Hepatocyte (in vitro differentiated cells): ENCODE measurements at regions not wholly inside any gene's neighbourhood (a gene's known extent, or its start where the extent isn't known, plus 50 kb on each side); places are given as distances from the start of the nearest gene placed in this dataset.
"Not testable (repeated sequence)": the region's sequence is repeated elsewhere in the genome, so short reads cannot be mapped to it uniquely, and the experiment has no call there.

Experiments
- DNase-seq: peaks from one replicate; pipeline ENCODE4 v3.0.0-alpha.2; 2016; ENCODE audit warnings: low spot score
- H2AFZ ChIP-seq: fragments of 200-600 bp; sonication (generic); 2 replicates; pipeline ENCODE4 v1.6.0; 2016; ENCODE audit warnings: antibody characterized with exemption, mild to moderate bottlenecking
- H3K27ac ChIP-seq: fragments of 200-600 bp; sonication (generic); 2 replicates; pipeline ENCODE4 v1.5.1; 2016; ENCODE audit warnings: mild to moderate bottlenecking
- H3K27me3 ChIP-seq: fragments of 200-600 bp; sonication (generic); 2 replicates; pipeline ENCODE4 v1.6.1; 2016
- H3K36me3 ChIP-seq: fragments of 200-600 bp; sonication (generic); replicated peaks from 2 replicates; pipeline ENCODE4 v1.5.1; 2016; ENCODE audit warnings: low read depth; ENCODE audit not compliant: insufficient read depth
- H3K4me1 ChIP-seq: fragments of 200-600 bp; sonication (generic); 2 replicates; pipeline ENCODE4 v1.5.1; 2016; ENCODE audit warnings: mild to moderate bottlenecking, moderate library complexity; ENCODE audit not compliant: insufficient read depth
- H3K4me2 ChIP-seq: fragments of 200-600 bp; sonication (generic); 2 replicates; pipeline ENCODE4 v1.6.0; 2016
- H3K4me3 ChIP-seq: fragments of 200-600 bp; sonication (generic); 2 replicates; pipeline ENCODE4 v1.5.1; 2016; ENCODE audit warnings: mild to moderate bottlenecking
- H3K79me2 ChIP-seq: fragments of 200-600 bp; sonication (generic); 2 replicates; pipeline ENCODE4 v1.6.0; 2017; ENCODE audit warnings: mild to moderate bottlenecking
- H3K9me2 ChIP-seq: fragments of 200-600 bp; sonication (generic); replicated peaks from 2 replicates; pipeline ENCODE4 v1.6.0; 2017; ENCODE audit warnings: mild to moderate bottlenecking; ENCODE audit not compliant: insufficient read depth
- H3K9me3 ChIP-seq: fragments of 200-600 bp; sonication (generic); 2 replicates; pipeline ENCODE4 v1.5.1; 2016; ENCODE audit warnings: low read depth, mild to moderate bottlenecking
- H4K20me1 ChIP-seq: fragments of 200-600 bp; sonication (generic); 2 replicates; pipeline ENCODE4 v1.6.0; 2016; ENCODE audit warnings: mild to moderate bottlenecking; ENCODE audit not compliant: insufficient read depth, poor library complexity, severe bottlenecking
- WGBS: methylation state at CpG from one replicate; pipeline ENCODE4 v1.1.6; 2016; ENCODE audit warnings: low lambda C conversion rate; ENCODE audit errors: missing lambda C conversion rate; 5-methylcytosine and 5-hydroxymethylcytosine counted together

- H3K27me3 ChIP-seq, H3K4me3 ChIP-seq, H3K9me2 ChIP-seq, H3K79me2 ChIP-seq, H3K27ac ChIP-seq, H3K4me2 ChIP-seq, H3K9me3 ChIP-seq, H4K20me1 ChIP-seq, H2AFZ ChIP-seq, DNase-seq, H3K36me3 ChIP-seq, H3K4me1 ChIP-seq: not testable (repeated sequence)
- WGBS, result 86% methylated on average over 1 of the region's 5 CpGs
These were observed 168.9 kb downstream of the SPDYE17 start for GRCh38 chr7:76863150-76863773.

DNA sequence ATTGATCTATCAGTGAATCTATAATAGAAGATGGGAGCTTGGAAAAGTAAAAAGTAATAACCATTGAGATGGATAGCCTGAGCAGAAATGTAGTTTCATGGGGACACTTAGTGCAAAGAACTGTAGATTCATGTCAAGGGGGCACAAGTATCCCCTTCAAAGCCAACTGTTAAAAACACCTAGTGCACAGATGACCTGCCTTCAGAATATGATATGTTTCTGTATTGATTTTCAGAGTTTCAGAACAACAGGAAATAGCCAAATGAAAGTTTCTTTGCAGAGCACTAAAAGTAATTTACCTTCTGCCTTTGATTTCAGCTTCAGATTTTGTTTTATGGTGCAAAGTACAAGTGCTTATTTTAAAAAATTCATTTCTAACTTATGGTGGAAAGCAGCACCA, 169.9 kb downstream of the SPDYE17 start:
- not testable (repeated sequence) for DNase-seq, H2AFZ ChIP-seq, H3K4me3 ChIP-seq, H3K9me3 ChIP-seq, H3K79me2 ChIP-seq, H3K27me3 ChIP-seq, H3K27ac ChIP-seq, H4K20me1 ChIP-seq, H3K36me3 ChIP-seq, H3K4me2 ChIP-seq, H3K9me2 ChIP-seq, H3K4me1 ChIP-seq

DNA sequence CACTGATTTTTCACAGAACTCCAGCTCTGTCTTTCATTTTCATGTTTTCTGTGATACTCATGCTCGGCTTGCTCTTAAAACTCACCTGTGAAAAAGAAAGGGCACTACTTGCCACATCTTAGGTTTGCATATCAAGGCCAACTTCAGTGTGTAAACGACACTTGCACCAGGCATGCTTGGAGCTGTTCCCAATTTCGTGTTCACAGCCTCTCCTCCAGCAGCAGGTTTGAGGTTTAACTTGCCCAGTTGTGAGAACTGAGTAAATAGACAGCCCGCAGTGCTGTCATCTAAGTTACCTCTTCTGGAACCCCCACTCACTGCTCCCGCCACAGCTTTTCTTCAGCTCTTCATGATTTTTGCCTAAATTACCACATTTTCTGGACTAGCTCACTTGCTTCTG, 172.2 kb downstream of the SPDYE17 start:
- H3K9me2 ChIP-seq, H4K20me1 ChIP-seq: not testable (repeated sequence)
- 62% methylated on average over 5 of the region's 5 CpGs for WGBS

DNA sequence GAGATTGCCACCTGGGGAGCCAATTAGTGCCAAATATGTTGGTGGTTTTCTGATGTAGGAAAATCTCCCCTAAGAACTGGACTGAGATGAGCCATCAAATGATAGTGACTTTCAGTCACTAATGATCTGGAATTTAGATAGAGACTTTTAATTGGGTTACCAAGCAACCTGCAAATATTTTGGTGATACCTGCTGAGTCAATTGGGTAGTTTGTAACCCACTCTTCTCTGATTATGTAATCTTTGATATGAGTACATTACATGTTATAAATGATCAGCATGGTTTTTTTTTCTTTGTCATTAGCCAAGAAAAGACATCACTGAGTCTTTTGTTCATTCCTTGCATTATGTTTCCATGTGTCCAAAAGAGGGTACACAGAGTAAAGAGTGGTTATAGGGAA, 177.5 kb downstream of the SPDYE17 start:
- H3K9me3 ChIP-seq, H3K27ac ChIP-seq, H3K79me2 ChIP-seq, H3K4me3 ChIP-seq, H3K9me2 ChIP-seq, H3K4me2 ChIP-seq, H3K4me1 ChIP-seq, H3K27me3 ChIP-seq, H2AFZ ChIP-seq, H3K36me3 ChIP-seq, DNase-seq, H4K20me1 ChIP-seq: not testable (repeated sequence)

More for the DNA sequence above, 172.2 kb downstream of the SPDYE17 start:
- not testable (repeated sequence) for H3K4me3 ChIP-seq, H3K9me3 ChIP-seq, H3K4me1 ChIP-seq, DNase-seq, H3K79me2 ChIP-seq, H3K27me3 ChIP-seq, H3K4me2 ChIP-seq, H3K36me3 ChIP-seq, H2AFZ ChIP-seq, H3K27ac ChIP-seq

- H2AFZ ChIP-seq, H3K36me3 ChIP-seq, H4K20me1 ChIP-seq, H3K27ac ChIP-seq, H3K9me2 ChIP-seq, H3K9me3 ChIP-seq, H3K4me1 ChIP-seq, H3K27me3 ChIP-seq, H3K79me2 ChIP-seq, DNase-seq, H3K4me3 ChIP-seq, H3K4me2 ChIP-seq: not testable (repeated sequence)
- 84% methylated on average over 6 of the region's 6 CpGs for WGBS
These were observed 179.2 kb downstream of the SPDYE17 start for GRCh38 chr7:76852787-76853584.

DNA sequence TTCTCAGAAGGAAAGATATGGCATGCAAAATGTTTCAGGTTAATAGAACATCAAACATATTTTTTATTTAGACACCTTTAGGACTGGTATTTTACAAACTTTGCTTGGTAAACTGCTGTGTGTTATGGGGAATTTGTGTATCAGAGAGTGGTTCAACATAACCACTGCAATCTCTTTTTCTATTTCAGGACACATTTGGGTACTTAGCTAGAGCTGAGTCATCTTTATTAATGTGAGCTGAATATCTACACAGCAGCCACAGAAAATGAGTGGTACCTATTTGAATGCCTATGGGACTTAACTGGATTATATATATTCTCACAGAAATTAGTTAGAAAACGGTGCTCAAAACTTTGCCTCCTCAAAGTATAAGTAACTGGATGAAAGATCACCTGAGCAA, 179.8 kb downstream of the SPDYE17 start:
- WGBS, result 100% methylated on average over 1 of the region's 1 CpG
- not testable (repeated sequence) for H4K20me1 ChIP-seq, H3K79me2 ChIP-seq, H3K9me3 ChIP-seq, H2AFZ ChIP-seq, DNase-seq, H3K4me1 ChIP-seq, H3K4me2 ChIP-seq, H3K4me3 ChIP-seq, H3K36me3 ChIP-seq, H3K27ac ChIP-seq, H3K9me2 ChIP-seq, H3K27me3 ChIP-seq

- not testable (repeated sequence) for H3K9me2 ChIP-seq, H2AFZ ChIP-seq, H3K27me3 ChIP-seq, H3K4me2 ChIP-seq, H3K36me3 ChIP-seq, H3K4me3 ChIP-seq, DNase-seq, H3K9me3 ChIP-seq, H3K79me2 ChIP-seq, H4K20me1 ChIP-seq, H3K4me1 ChIP-seq, H3K27ac ChIP-seq
- WGBS, result 78% methylated on average over 5 of the region's 5 CpGs
These were observed 180.5 kb downstream of the SPDYE17 start for GRCh38 chr7:76851617-76852016.

DNA sequence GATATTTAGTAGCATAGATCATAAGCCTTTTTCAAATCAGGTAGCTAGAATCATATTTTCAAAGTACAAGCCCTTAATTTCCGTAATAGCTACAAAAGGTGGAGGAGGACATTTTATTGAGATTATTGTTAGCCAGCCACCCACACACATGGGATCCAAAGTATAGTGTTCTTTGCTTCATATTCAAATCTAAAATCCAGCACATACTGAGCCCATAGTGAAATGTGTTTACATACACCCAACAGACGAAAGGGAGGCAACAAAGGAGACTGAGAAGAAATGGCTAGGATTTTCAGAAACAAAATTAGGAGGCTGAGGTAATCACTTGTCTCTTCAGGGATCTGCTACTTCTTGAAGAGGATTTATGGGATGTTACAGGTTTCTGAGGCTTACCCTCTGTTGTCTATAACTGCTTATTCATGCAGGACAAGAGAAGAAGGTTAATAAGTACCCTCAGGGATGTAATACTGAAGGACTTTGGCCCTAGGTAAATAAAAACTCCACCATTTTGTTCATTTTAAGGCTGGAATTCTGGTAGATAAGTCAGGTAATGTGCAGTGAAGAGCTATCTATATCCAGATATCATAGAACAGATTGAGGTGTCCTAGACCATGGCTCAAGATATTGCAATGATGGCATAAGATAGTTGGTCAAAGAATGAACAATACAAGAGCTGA, 182.1 kb downstream of the SPDYE17 start:
- not testable (repeated sequence) for H3K4me3 ChIP-seq, H3K27me3 ChIP-seq, H3K79me2 ChIP-seq, H3K36me3 ChIP-seq, H3K9me2 ChIP-seq, H4K20me1 ChIP-seq, H3K9me3 ChIP-seq, H2AFZ ChIP-seq, H3K4me1 ChIP-seq
- WGBS, result 75% methylated on average over 2 of the region's 2 CpGs
- peak overlapping the region; percentile 65 for H3K27ac ChIP-seq
- peak; percentile 22 for DNase-seq
- peak overlapping the region; percentile 26 for H3K4me2 ChIP-seq

DNA sequence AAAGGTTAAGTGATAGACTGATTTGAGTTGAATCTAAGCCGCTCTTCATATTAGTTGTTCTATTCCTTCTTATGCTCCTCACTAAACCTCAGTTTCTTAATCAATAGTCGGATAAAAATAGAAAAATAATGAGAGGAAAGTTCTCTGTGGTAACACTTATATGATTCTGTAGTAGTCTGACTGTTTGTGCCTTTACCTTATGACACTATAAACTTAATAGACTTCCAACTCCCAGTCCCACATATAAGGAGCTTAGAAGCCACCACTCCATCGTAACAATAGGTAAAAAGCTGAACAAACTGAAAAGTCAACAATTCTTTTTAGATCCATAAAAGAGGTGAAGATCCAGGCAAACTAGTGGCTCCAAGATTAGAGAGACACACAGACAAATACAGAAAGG, 192.3 kb downstream of the SPDYE17 start:
- not testable (repeated sequence) for H3K9me2 ChIP-seq, H3K36me3 ChIP-seq, H3K4me3 ChIP-seq, DNase-seq, H4K20me1 ChIP-seq, H3K27me3 ChIP-seq, H2AFZ ChIP-seq, H3K79me2 ChIP-seq, H3K4me1 ChIP-seq, H3K9me3 ChIP-seq, H3K4me2 ChIP-seq
- 91% methylated on average over 3 of the region's 3 CpGs for WGBS
- H3K27ac ChIP-seq, result peak overlapping the region; percentile 82
